OCI-LY3 (cell line): ENCODE measurements at regions not wholly inside any gene's neighbourhood (a gene's known extent, or its start where the extent isn't known, plus 50 kb on each side); places are given as distances from the start of the nearest gene placed in this dataset.

ENCODE experiments used
- EZH2phosphoT487 ChIP-seq: fragments of 200-600 bp; shearing (Covaris generic); IDR thresholded peaks from 2 replicates; pipeline ENCODE4 v1.6.1; 2018; ENCODE audit warnings: antibody characterized with exemption, mixed run types, low read depth
- TF ChIP-seq, protein P1 (sequence below): fragments of 200-600, 300-600 bp; sonication (generic); IDR thresholded peaks from 2 replicates; pipeline ENCODE4 v1.5.1; 2014; ENCODE audit warnings: antibody characterized with exemption, low read length, low read depth

GRCh38 chr13:107765724-107766401 lies 449.5 kb downstream of the LIG4 start:
- TF ChIP-seq, protein P1, sequence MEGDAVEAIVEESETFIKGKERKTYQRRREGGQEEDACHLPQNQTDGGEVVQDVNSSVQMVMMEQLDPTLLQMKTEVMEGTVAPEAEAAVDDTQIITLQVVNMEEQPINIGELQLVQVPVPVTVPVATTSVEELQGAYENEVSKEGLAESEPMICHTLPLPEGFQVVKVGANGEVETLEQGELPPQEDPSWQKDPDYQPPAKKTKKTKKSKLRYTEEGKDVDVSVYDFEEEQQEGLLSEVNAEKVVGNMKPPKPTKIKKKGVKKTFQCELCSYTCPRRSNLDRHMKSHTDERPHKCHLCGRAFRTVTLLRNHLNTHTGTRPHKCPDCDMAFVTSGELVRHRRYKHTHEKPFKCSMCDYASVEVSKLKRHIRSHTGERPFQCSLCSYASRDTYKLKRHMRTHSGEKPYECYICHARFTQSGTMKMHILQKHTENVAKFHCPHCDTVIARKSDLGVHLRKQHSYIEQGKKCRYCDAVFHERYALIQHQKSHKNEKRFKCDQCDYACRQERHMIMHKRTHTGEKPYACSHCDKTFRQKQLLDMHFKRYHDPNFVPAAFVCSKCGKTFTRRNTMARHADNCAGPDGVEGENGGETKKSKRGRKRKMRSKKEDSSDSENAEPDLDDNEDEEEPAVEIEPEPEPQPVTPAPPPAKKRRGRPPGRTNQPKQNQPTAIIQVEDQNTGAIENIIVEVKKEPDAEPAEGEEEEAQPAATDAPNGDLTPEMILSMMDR: no peak
- TF ChIP-seq EZH2phosphoT487: no peak
